GM12878 (cell line): ENCODE measurements at regions not wholly inside any gene's neighbourhood (a gene's known extent, or its start where the extent isn't known, plus 50 kb on each side); places are given as distances from the start of the nearest gene placed in this dataset.

Experiments
- ATAC-seq: fragments of 200-7000 bp; cut with Tn5 transposase; 3 replicates; pipeline ENCODE4 v1.9.1; 2020; ENCODE audit warnings: mild to moderate bottlenecking, moderate library complexity
- BruUV-seq: library from RNA; stranded (reverse); fragments of 400-500 nt; replicated peaks from 2 replicates; lab custom pipeline; 2021; lab: Mats Ljungman, UMichigan
- CTCF ChIA-PET: fragments of 300-600 bp; sonication (Branson Sonifier 250); formaldehyde crosslinking; extraction: SDS; loops from one replicate; lab custom pipeline; 2021; ENCODE audit warnings: inconsistent platforms; lab: Yijun Ruan, JAX
- POLR2A ChIA-PET: fragments of 350-600 bp; formaldehyde crosslinking; extraction: SDS; loops from one replicate; lab custom pipeline; 2021; ENCODE audit warnings: inconsistent platforms; lab: Charles Lee
- RAD21 ChIA-PET: fragments of 300-600 bp; sonication (Branson Sonifier 250); formaldehyde crosslinking; loops from one replicate; lab custom pipeline; 2023; ENCODE audit warnings: antibody characterized with exemption; ENCODE audit not compliant: unreplicated experiment; lab: Charles Lee
- SMC1A ChIA-PET: fragments of 300-600 bp; sonication (Branson Sonifier 250); formaldehyde crosslinking; loops from one replicate; lab custom pipeline; 2023; ENCODE audit not compliant: unreplicated experiment, uncharacterized antibody; lab: Charles Lee
- DNase-seq: peaks from one replicate; pipeline ENCODE4 v3.0.0-alpha.2; 2011; ENCODE audit warnings: low read depth, low spot score
- FAIRE-seq: peaks from 3 replicates; lab custom pipeline; 2011; peaks lifted over from hg19 to GRCh38; lab: Jason Lieb, UNC
- H2AFZ ChIP-seq: 2 replicates; pipeline ENCODE4 v1.6.0; 2011; ENCODE audit warnings: low read depth, low read length, control low read depth; ENCODE audit not compliant: control insufficient read depth
- H3K27ac ChIP-seq: 2 replicates; pipeline ENCODE4 v1.5.1; 2011; ENCODE audit warnings: control low read depth; ENCODE audit not compliant: control insufficient read depth, insufficient read depth
- H3K27me3 ChIP-seq, 2 experiments: replicated peaks in 1 of 2; 2 replicates each; pipeline versions ENCODE4 v1.6.0 to v1.6.1; 2011; ENCODE audit warnings: low read length in 1 of 2; ENCODE audit not compliant: control insufficient read depth in 2 of 2, insufficient read depth in 2 of 2
- H3K36me3 ChIP-seq, 2 experiments: 2 replicates each; pipeline ENCODE4 v1.5.1; 2011; ENCODE audit warnings: low read length in 1 of 2; ENCODE audit not compliant: control insufficient read depth in 2 of 2, insufficient read depth in 2 of 2
- H3K4me1 ChIP-seq: 2 replicates; pipeline ENCODE4 v1.6.1; 2011; ENCODE audit warnings: mild to moderate bottlenecking, low read length, moderate library complexity, mixed read lengths; ENCODE audit not compliant: control insufficient read depth, insufficient read depth
- H3K4me2 ChIP-seq: 2 replicates; pipeline ENCODE4 v1.6.0; 2011; ENCODE audit warnings: control low read depth; ENCODE audit not compliant: control insufficient read depth, insufficient read depth
- H3K4me3 ChIP-seq: fragments of 200-600 bp; sonication (generic); 2 replicates; pipeline ENCODE4 v1.5.1; 2016
- H3K79me2 ChIP-seq: 2 replicates; pipeline ENCODE4 v1.6.0; 2011; ENCODE audit warnings: low read length; ENCODE audit not compliant: control insufficient read depth, insufficient read depth
- H3K9ac ChIP-seq: 2 replicates; pipeline ENCODE4 v1.8.0; 2011; ENCODE audit warnings: low read length, control low read depth, mixed read lengths; ENCODE audit not compliant: control insufficient read depth, insufficient read depth
- H3K9me3 ChIP-seq: replicated peaks from 3 replicates; pipeline ENCODE4 v1.5.1; 2011; ENCODE audit warnings: mild to moderate bottlenecking, low read length; ENCODE audit not compliant: control insufficient read depth, insufficient read depth
- H4K20me1 ChIP-seq: 2 replicates; pipeline ENCODE4 v1.6.0; 2011; ENCODE audit not compliant: control insufficient read depth, insufficient read depth
- EZH2 ChIP-seq: IDR thresholded peaks from 2 replicates; pipeline ENCODE4 v1.6.1; 2012; ENCODE audit warnings: low read depth, mild to moderate bottlenecking, control low read depth, inconsistent platforms, low read length, borderline replicate concordance; ENCODE audit not compliant: control insufficient read depth
- FOS ChIP-seq: IDR thresholded peaks from 3 replicates; pipeline ENCODE4 v1.6.1; 2011; ENCODE audit warnings: borderline replicate concordance; ENCODE audit not compliant: insufficient read length; ENCODE audit errors: extremely low read depth
- NBN ChIP-seq: fragments of 450-650 bp; IDR thresholded peaks from 2 replicates; pipeline ENCODE4 v1.6.1; 2016
- NFXL1 ChIP-seq: fragments of 450-650 bp; IDR thresholded peaks from 2 replicates; pipeline ENCODE4 v1.6.1; 2017; ENCODE audit warnings: antibody characterized with exemption, mild to moderate bottlenecking, borderline replicate concordance
- POLR2A ChIP-seq: IDR thresholded peaks from 2 replicates; pipeline ENCODE4 v1.6.1; 2011; ENCODE audit warnings: low read depth, mild to moderate bottlenecking, low read length
- RELA ChIP-seq: fragments of 450-650 bp; IDR thresholded peaks from 2 replicates; pipeline ENCODE4 v1.8.0; 2014; ENCODE audit warnings: borderline replicate concordance; ENCODE audit not compliant: partially characterized antibody
- SUZ12 ChIP-seq: fragments of 200-600 bp; sonication (generic); IDR thresholded peaks from one replicate; pipeline ENCODE4 v1.6.1; 2018; ENCODE audit warnings: antibody characterized with exemption, mild to moderate bottlenecking; ENCODE audit not compliant: unreplicated experiment
- TBL1XR1 ChIP-seq: IDR thresholded peaks from 2 replicates; pipeline ENCODE4 v1.6.1; 2012; ENCODE audit warnings: low read depth, low read length, improper control_type of control experiment
- YBX1 ChIP-seq: fragments of 450-650 bp; IDR thresholded peaks from 2 replicates; pipeline ENCODE4 v1.6.1; 2016; ENCODE audit warnings: antibody characterized with exemption
- WGBS: methylation state at CpG from one replicate; pipeline ENCODE4 v1.1.6; 2016; ENCODE audit warnings: low lambda C conversion rate; ENCODE audit not compliant: insufficient replicate concordance, insufficient coverage; ENCODE audit errors: missing lambda C conversion rate; 5-methylcytosine and 5-hydroxymethylcytosine counted together
- in situ Hi-C: fragments of 300-500 bp; cut with MboI; formaldehyde crosslinking; loops from 9 replicates; pipeline ENCODE4 v1.14.3; 2018; ENCODE audit warnings: mixed read lengths
- intact Hi-C: fragments of 100-400 bp; cut with micrococcal nuclease; formaldehyde crosslinking; loops from one replicate; pipeline ENCODE4 v1.14.2; 2022; ENCODE audit not compliant: unreplicated experiment
- TF ChIP-seq, protein P1 (sequence below): IDR thresholded peaks from 2 replicates; pipeline ENCODE4 v1.6.1; 2012; ENCODE audit warnings: improper control_type of control experiment, low read depth, low read length; ENCODE audit not compliant: insufficient replicate concordance
- TF ChIP-seq, protein P2 (sequence below): IDR thresholded peaks from 2 replicates; pipeline ENCODE4 v1.6.1; 2011; ENCODE audit warnings: low read depth, low read length, improper control_type of control experiment, borderline replicate concordance
- TF ChIP-seq, protein P3 (sequence below), 3 experiments: IDR thresholded peaks in 2 of 3; conservative IDR thresholded peaks in 1 of 3; 2 replicates each; pipeline ENCODE4 v1.5.1; 2011; ENCODE audit warnings: low read depth in 3 of 3, low read length in 3 of 3, mild to moderate bottlenecking in 3 of 3, control low read depth in 2 of 3, moderate library complexity in 2 of 3, inconsistent platforms in 1 of 3, mixed read lengths in 1 of 3; ENCODE audit not compliant: control insufficient read depth in 2 of 3, insufficient read depth in 1 of 3; ENCODE audit errors: extremely low read depth in 1 of 3

DNA sequence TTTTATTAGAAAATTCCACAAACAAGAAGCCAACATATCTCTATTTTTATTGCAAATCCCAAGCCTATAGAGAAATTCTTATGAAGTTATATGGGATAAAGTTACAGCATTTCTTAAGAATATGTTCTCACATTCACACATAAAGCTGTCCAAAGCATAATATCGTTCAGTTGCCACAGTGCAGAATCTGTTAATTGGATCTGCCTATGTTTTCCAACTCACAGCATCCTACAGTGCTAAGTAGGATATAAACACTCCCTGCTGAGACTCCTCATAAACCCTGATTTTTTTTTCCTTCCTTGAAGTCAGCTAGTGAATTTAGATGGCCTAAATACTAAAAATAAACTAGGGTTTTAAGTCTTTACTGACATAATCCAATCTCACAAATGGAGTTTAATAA is 307.9 kb downstream of the PDGFC start:
- 7% methylated on average over 1 of the region's 1 CpG for WGBS
- H3K9ac ChIP-seq = no peak overlapping the region
- H3K36me3 ChIP-seq = no peaks in the 10 kb centered on the region
- ATAC-seq (no peak), FAIRE-seq (no peak), DNase-seq (no peak)
- H3K79me2 ChIP-seq = no peaks in the 10 kb centered on the region
- RAD21 ChIA-PET = interaction anchor here (1.3 kb wide), 1 partner anchor 17 kb away, joined by 3 read pairs; no protein-coding TSS in a partner anchor
- SMC1A ChIA-PET = no interaction called here
- no peak overlapping the region for H3K4me2 ChIP-seq
- no peak overlapping the region for H2AFZ ChIP-seq
- BruUV-seq = no TSS peak
- POLR2A ChIA-PET = no interaction called here
- CTCF ChIA-PET = interaction anchor here (0.7 to 1.1 kb wide), 3 partner anchors 36 to 1413 kb away, joined by 3 read pairs; no protein-coding TSS in a partner anchor
- no peaks in the 10 kb centered on the region for H3K27me3 ChIP-seq
- no peak overlapping the region for H3K27ac ChIP-seq
- TF ChIP-seq, protein P1, sequence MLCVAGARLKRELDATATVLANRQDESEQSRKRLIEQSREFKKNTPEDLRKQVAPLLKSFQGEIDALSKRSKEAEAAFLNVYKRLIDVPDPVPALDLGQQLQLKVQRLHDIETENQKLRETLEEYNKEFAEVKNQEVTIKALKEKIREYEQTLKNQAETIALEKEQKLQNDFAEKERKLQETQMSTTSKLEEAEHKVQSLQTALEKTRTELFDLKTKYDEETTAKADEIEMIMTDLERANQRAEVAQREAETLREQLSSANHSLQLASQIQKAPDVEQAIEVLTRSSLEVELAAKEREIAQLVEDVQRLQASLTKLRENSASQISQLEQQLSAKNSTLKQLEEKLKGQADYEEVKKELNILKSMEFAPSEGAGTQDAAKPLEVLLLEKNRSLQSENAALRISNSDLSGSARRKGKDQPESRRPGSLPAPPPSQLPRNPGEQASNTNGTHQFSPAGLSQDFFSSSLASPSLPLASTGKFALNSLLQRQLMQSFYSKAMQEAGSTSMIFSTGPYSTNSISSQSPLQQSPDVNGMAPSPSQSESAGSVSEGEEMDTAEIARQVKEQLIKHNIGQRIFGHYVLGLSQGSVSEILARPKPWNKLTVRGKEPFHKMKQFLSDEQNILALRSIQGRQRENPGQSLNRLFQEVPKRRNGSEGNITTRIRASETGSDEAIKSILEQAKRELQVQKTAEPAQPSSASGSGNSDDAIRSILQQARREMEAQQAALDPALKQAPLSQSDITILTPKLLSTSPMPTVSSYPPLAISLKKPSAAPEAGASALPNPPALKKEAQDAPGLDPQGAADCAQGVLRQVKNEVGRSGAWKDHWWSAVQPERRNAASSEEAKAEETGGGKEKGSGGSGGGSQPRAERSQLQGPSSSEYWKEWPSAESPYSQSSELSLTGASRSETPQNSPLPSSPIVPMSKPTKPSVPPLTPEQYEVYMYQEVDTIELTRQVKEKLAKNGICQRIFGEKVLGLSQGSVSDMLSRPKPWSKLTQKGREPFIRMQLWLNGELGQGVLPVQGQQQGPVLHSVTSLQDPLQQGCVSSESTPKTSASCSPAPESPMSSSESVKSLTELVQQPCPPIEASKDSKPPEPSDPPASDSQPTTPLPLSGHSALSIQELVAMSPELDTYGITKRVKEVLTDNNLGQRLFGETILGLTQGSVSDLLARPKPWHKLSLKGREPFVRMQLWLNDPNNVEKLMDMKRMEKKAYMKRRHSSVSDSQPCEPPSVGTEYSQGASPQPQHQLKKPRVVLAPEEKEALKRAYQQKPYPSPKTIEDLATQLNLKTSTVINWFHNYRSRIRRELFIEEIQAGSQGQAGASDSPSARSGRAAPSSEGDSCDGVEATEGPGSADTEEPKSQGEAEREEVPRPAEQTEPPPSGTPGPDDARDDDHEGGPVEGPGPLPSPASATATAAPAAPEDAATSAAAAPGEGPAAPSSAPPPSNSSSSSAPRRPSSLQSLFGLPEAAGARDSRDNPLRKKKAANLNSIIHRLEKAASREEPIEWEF = no peak
- no peak for TF ChIP-seq SUZ12
- TF ChIP-seq POLR2A = no peak
- no peak for TF ChIP-seq FOS
- no peak for TF ChIP-seq YBX1
- TF ChIP-seq RELA = no peak
- TF ChIP-seq, protein P2, sequence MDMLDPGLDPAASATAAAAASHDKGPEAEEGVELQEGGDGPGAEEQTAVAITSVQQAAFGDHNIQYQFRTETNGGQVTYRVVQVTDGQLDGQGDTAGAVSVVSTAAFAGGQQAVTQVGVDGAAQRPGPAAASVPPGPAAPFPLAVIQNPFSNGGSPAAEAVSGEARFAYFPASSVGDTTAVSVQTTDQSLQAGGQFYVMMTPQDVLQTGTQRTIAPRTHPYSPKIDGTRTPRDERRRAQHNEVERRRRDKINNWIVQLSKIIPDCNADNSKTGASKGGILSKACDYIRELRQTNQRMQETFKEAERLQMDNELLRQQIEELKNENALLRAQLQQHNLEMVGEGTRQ = no peak
- TF ChIP-seq EZH2 = no peak
- TF ChIP-seq TBL1XR1 = no peak
- TF ChIP-seq NBN = no peak
- no peak for TF ChIP-seq NFXL1
- TF ChIP-seq, protein P3, sequence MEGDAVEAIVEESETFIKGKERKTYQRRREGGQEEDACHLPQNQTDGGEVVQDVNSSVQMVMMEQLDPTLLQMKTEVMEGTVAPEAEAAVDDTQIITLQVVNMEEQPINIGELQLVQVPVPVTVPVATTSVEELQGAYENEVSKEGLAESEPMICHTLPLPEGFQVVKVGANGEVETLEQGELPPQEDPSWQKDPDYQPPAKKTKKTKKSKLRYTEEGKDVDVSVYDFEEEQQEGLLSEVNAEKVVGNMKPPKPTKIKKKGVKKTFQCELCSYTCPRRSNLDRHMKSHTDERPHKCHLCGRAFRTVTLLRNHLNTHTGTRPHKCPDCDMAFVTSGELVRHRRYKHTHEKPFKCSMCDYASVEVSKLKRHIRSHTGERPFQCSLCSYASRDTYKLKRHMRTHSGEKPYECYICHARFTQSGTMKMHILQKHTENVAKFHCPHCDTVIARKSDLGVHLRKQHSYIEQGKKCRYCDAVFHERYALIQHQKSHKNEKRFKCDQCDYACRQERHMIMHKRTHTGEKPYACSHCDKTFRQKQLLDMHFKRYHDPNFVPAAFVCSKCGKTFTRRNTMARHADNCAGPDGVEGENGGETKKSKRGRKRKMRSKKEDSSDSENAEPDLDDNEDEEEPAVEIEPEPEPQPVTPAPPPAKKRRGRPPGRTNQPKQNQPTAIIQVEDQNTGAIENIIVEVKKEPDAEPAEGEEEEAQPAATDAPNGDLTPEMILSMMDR (IDR thresholded peaks at IDR 0.05 in 2 of 3, conservative IDR thresholded peaks at IDR 0.05 in 1 of 3; ENCODE audit: control insufficient read depth in 2 of 3, extremely low read depth in 1 of 3, insufficient read depth in 1 of 3, low read depth in 3 of 3, low read length in 3 of 3) = no peak
- H3K4me3 ChIP-seq = no peak overlapping the region
- H3K9me3 ChIP-seq = no peaks in the 10 kb centered on the region
- in situ Hi-C loops (no loop called here), intact Hi-C loops (no loop called here)
- H4K20me1 ChIP-seq = no peaks in the 10 kb centered on the region
- H3K4me1 ChIP-seq = no peaks in the 10 kb centered on the region
